ENCODE measurements at regions not wholly inside any gene's neighbourhood (a gene's known extent, or its start where the extent isn't known, plus 50 kb on each side); places are given as distances from the start of the nearest gene placed in this dataset.
"Not testable (repeated sequence)": the region's sequence is repeated elsewhere in the genome, so short reads cannot be mapped to it uniquely, and the experiment has no call there.

DNA sequence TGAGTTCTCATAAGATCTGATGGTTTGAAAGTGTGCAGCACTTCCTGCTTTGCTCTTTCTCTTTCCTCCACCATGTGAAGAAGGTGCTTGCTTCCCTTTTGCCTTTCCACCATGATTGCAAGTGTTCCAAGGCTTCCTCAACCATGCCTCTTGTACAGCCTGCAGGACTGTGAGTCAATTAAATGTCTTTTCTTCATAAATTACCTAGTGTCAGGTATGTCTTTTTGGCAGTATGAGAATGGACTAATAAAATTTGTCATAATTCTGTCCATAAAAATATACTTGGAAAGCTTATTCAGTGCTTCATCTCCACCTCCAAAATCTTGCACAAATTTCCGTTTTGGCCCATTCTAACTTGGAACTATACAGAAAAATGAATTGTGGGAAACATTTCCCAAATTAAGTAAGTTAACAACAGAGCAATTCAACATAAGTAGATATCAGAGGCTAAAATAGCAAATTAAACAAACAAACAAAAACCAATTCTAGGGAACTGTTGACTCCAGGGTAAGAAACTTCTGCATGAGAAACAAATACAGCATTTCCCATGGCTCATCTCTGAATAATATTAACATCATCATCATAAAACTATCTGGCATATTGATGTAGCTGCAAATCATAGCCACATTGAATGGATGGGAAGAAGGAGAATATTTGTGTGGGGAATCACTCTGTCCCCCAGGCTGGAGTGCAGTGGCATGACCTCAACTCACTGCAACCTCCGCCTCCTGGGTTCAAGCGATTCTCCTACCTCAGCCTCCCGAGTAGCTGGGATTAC, 459.5 kb upstream of the FAR2 start:
- DNase-seq (ENCODE audit: insufficient read length, low spot score), result no peak
- no peak for FAIRE-seq

DNA sequence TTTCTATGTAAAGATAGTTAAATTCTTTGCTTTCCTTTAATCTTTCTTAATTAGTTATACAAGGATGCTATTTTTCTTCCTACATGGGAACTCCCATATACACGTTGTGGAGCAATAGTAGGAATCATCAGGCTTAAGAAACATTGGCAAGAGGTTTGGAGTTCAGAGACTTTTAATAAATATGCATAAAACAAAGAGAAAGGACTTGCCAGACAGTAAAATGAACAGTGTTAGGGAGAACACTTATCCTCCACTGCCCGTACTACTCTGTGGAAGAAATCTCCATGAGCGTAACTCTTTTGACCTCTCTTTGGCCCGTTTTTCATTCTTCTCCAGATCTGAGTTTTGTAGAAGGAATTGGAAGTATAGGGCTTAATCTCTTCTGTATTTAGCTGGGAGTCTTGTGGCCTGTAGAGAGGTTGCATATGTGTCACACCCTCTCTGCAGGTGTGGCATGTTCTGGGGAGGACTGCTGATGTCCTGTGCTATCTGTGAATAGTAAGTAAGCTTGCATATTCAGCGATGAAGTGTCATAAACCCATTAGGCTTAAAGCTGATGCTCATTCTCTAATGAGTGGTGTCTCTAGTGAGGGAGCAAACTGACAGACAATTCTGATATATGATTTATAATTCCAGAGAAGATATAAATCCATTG, 455.4 kb upstream of the FAR2 start:
- FAIRE-seq, result no peak
- DNase-seq (ENCODE audit: insufficient read length, low spot score), result no peak

DNA sequence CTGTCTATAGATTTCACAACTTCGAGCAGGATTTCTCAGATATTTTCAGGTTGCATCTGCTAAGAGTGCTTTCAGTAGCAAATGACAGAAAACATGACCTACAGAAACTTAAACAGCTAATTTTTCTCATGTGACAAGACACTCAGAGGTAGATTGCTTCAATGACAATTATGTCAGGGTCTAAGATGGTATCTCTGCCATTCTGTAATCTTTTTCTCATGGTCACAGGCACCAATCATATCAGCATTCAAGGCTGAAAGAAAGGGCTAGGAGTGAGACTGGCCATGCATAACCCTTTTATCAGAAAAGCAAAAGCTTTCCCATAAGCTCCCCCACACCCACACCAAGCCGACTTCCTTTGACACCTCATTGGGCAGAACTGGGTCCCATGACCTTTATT, 450.5 kb upstream of the FAR2 start:
- no peak for FAIRE-seq

DNA sequence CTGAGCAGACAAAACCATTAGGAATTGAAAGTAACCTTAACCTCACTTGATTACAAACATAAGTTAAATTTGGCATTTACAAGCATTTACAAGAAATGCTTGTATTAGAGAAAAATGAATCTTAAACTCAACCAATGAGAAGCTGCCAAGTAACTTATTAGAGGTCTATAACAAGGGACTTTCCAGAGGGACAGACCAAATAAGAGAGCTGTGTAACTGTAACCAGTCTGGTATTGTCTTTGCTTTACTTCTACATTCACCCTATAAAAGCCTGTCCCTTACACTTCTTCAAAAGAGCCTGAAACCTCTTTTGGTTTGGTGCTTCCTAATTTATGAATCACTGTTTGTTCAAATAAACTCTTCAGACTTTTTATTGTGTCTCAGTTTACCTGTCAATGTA, 450.0 kb upstream of the FAR2 start:
- FAIRE-seq, result no peak
- DNase-seq (ENCODE audit: insufficient read length, low spot score), result no peak

More for the DNA sequence above, 450.5 kb upstream of the FAR2 start:
- DNase-seq (ENCODE audit: insufficient read length, low spot score), result no peak

DNA sequence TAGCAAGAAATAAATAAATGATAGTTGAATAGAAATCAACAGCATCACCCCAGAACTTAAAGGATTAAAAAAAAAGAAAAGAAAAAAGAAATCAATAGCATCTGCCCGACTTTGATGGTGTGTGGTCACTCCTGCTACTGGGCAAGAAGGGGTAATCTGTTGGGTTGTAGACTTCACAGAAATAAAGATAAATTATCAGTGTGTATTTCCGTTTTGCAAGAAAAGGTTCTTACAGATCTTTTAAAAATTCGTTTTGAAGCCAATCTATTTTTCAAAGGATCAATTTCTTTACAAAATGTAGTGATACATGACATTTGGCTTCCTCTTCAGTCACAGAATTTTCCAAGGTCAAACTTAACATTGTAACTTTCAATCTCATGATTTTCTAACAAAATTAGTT, 448.9 kb upstream of the FAR2 start:
- DNase-seq (ENCODE audit: insufficient read length, low spot score) (no peak), FAIRE-seq (no peak)

DNA sequence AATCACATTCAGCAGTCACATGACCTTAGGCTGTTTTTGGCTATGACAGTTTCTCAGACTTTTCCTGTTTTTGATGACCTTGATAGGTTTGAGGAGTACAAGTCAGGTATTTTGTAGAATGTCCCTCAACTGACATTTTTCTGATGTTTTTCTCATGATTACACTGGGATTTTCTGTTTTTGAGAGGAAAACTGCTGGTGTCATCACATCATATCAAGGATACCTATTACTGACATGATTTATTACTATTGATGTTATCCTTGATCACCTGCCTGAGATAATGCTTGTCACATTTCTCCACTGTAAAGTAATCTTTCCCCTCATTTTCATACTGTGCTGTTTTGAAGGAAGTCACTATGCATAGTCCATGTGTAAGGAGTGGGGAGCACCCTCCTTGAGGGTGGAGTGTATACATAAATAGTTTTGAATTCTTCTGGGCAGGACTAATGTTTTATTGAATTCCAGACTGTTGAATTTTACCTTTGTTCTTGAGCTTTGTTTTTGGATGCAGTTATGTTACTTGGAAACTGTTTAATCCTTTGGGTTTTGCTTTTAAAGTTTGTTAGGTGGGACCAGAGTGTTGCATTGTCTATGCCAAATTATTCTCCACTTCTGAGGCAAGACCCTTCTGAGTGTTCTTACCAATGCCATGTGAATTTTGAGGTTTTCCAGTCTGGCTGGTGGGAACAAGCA, 444.5 kb upstream of the FAR2 start:
- FAIRE-seq (no peak), DNase-seq (ENCODE audit: insufficient read length, low spot score) (no peak)

DNA sequence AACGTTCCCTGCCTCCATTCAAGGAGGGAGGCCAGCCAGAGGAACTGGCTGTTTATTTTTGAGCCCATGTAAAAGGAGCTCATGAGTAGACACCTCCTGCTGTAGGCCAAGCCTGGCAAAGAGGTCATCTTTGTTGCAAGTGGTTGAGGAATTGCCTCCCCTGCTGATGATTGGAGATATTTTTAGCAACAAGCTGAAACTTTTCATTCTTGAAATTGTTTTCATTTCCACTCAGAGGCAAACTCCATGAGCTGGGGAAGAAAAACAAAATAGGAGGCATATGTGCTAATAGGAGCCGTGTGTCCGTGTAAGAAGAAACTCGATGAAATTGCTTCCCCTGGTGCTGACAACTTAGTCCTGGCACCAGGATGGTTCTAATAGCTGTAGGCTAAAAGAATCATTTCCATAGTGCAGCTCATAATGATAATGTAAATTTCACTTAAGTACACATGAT, 440.1 kb upstream of the FAR2 start:
- no peak for DNase-seq (ENCODE audit: insufficient read length, low spot score)
- FAIRE-seq, result no peak

DNA sequence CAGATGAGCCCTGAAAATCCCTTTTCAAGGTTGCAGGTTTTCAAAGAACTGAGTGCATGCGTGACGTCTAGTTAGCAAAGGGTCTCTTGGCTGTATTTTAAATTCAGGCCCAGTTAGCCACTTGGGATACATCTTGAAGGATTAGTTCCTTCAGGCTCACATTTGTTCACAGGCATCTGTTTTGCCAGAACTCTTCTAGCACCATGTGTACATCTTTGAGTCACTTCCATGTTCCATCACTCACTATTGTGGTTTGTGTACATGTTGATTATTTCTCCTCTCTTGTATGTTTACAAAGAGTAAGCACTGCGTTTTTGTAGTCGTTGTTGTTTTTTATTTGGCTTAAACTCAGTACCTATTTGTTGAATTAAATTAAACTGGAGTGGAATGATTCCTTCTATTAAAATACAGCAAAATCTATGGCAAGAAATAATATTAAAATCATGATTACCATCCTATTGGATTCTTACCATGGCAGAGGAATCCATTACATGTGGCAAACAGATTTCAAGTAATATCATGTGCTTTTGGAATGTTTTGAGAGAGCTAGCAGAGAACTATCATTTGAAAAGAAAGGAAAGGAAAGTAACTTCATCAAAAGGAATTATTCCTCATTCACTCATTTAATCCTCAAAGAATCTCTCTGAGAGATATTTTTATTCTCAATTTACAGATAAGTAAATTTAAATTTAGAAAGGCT, 438.9 kb upstream of the FAR2 start:
- FAIRE-seq, result no peak

DNA sequence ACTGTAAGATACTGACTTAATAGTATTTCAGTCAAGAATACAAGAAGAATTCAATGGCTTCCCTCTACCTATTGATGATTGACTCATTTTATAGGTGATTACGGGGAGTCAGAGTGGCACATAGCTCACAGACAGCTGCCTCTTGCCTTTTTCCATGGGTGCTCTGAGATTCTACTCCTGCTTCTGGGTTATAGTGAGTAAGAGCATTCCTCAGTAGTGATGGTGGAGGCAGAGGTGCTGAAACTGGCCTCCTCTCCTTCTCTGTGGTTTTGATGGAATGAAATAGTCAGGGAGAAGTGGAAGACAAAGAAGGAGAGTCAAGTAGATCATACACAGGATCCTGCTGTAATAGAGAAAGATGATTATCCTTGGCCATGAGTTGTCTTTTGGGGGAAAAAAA, 438.2 kb upstream of the FAR2 start:
- FAIRE-seq (no peak), DNase-seq (ENCODE audit: insufficient read length, low spot score) (no peak)

More for the DNA sequence above, 438.9 kb upstream of the FAR2 start:
- DNase-seq (ENCODE audit: insufficient read length, low spot score), result no peak

DNA sequence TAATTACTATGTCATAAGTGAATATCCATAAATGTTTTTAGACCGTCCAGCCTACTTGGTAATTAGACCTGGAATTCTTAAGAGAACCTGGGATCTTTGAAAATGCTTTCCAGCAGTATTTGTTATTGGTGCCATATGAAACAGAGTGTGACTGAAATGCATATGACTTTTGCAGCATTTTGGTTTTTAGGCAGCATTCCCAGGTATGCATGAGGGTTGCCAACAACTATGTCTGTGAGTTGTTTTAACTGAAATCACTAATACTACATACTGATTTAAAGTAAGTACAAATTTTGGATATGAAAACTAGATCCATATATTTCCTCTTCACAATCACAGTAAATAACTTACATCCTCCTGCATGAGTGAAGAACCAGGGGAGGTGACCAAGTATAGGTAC, 437.7 kb upstream of the FAR2 start:
- DNase-seq (ENCODE audit: insufficient read length, low spot score), result no peak
- FAIRE-seq, result no peak

DNA sequence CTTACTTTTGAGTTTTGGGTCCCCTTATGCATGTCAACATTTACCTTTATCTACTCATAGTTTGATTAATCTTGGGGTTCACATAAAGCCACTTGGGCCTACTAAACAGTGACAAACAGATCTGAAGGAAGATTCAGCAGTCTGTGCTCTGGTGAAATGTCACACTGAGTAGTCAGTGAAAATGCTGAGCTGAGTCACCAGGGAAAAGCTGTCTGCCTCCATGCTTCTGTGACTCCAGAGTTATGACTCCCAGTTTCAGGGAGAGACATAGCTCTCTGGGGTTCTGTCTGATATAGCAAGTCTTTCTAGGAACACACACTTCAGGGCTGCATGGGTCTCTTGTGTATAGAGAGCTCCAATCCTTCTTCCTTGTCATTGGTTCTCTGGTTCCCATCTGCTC, 406.3 kb upstream of the FAR2 start:
- DNase-seq (ENCODE audit: insufficient read length, low spot score) (no peak), FAIRE-seq (no peak)

DNA sequence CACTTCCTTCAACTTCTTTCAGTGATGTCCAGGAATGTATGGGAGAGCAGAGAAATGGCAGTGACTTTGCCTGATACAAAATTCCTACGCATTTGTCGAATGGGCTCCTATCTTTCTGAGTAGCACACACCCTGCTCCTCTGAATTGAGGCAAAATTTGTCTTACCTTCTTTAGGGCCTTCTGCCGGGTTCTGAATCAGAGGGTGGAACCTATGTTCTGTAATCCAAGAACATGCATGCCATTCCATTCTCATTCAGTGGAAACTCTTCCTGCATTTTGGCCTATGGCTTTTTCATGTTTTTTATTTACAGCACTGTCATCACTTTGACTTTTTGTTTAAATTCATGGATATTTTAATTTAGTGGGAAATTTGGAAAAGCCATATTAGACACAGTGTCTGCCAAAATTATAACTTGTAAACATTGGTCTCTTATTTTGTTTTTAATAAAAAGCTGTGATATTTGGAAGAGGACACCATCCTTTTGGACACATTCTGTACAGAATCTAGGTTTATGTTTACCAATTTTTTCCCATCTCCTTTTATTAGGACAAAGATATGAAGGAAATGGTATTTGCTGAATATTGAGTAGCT, 402.2 kb upstream of the FAR2 start:
- FAIRE-seq, result no peak
- DNase-seq (ENCODE audit: insufficient read length, low spot score), result no peak

DNA sequence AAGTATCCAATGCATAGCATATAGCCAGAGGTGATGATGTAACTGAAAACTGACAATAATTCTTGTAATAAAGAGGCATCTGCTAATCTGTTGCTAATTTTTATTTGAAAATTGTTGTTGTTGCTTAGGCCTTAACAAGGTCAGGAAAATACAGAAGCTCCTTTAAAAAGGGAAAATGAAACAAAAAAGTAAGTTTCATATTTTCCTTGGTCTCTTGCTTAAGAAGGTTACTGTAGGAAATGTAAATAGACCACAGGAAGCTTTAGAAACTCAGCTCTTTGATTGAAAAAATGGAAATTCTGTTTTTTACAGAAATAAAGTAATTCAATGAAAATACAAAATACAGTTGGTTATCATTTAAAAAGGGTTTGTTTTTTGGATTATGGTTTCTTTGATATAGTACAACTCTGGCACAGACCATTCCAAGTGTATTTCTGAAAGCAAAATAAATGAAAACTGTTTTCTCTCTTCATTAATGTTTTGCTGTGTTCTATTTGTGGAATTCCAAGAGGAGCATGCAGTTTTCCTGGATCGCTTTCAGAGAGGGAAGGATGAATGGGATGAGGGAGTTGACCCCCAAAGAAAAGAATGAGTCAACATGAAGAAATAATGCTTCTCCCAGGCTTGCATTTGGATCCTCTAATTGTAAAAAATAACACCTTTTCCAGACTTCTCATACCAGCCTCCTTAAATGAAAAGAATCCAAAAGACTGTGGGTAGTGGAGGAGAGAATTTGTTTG, 398.0 kb upstream of the FAR2 start:
- FAIRE-seq (no peak), DNase-seq (ENCODE audit: insufficient read length, low spot score) (no peak)

DNA sequence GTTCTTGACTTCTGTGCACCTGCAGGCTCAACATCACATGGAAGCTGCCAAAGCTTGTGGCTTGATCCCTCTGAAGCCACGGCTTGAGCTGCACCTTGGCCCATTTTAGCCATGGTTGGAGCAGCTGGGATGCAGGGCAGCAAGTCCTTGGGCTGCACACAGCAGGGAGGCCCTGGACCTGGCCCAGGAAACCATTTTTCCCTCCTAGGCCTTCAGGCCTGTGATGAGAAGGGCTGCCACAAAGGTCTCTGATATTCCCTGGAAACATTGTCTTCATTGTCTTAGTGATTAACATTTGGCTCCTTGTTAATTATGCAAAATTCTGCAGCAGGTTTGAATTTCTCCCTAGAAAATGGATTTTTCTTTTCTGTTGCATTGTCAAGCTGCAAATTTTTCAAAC, 394.1 kb upstream of the FAR2 start:
- no peak for FAIRE-seq
- DNase-seq (ENCODE audit: insufficient read length, low spot score), result no peak

DNA sequence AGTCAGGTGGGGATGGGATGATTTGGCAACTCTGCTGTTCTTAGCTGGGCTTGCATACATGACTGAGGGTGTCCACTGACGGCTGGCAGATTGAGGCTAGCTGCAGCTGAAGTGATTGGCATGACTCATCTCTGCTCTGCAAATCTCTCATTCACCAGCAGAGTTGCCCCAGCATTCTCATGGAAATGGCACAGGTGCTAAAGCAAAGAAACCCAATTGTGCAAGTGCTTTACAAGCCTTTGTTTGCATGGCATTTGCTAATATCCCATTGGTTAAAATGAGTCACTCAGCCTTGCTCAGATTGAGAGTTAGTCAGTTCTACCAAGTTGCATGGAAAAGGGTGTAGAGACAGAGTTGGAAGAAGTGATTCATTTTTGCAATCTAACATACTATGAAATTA, 389.7 kb upstream of the FAR2 start:
- FAIRE-seq, result no peak
- no peak for DNase-seq (ENCODE audit: insufficient read length, low spot score)

DNA sequence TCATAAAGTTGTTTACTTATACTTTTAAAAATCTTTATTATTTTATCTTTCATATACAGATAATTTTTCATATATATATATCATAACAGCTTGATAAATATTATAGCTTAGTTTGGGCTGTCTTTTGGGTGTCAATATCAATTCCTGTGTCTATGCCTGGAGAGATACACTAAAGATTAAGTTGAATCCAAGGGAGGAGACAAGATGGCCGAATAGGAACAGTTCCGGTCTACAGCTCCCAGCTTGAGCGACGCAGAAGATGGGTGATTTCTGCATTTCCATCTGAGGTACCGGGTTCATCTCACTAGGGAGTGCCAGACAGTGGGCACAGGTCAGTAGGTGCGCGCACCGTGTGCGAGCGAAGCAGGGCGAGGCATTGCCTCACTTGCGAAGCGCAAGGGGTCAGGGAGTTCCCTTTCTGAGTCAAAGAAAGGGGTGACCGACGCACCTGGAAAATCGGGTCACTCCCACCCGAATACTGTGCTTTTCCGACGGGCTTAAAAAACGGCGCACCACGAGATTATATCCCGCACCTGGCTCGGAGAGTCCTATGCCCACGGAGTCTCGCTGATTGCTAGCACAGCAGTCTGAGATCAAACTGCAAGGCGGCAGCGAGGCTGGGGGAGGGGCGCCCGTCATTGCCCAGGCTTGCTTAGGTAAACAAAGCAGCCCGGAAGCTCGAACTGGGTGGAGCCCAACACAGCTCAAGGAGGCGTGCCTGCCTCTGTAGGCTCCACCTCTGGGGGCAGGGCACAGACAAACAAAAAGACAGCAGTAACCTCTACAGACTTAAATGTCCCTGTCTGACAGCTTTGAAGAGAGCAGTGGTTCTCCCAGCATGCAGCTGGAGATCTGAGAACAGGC, 388.8 kb upstream of the FAR2 start:
- not testable (repeated sequence) for DNase-seq (ENCODE audit: insufficient read length, low spot score); FAIRE-seq

DNA sequence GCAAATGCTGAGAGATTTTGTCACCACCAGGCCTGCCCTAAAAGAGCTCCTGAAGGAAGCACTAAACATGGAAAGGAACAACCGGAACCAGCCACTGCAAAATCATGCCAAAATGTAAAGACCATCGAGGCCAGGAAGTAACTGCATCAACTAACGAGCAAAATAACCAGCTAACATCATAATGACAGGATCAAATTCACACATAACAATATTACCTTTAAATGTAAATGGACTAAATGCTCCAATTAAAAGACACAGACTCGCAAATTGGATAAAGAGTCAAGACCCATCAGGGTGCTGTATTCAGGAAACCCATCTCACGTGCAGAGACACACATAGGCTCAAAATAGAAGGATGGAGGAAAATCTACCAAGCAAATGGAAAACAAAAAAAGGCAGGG, 387.2 kb upstream of the FAR2 start:
- not testable (repeated sequence) for DNase-seq (ENCODE audit: insufficient read length, low spot score); FAIRE-seq

DNA sequence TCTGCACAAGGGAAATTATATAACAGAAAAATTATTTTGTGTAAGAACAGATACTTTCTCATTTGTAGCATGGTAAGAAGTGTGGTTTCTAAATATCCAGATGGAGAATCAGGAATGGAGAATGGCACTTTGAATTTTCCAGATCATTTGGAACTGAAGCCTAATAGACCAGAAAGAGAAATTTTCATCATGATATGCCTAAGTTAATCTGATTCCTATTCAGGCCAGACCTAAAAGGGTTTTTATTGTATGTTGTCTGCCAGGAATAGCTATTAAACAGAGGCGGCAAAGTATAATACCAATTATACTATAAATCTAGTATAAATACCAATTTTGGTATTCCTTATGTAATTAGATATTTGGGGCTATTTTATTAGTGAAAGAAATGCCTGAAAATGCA, 382.7 kb upstream of the FAR2 start:
- DNase-seq (ENCODE audit: insufficient read length, low spot score) (no peak), FAIRE-seq (no peak)

DNA sequence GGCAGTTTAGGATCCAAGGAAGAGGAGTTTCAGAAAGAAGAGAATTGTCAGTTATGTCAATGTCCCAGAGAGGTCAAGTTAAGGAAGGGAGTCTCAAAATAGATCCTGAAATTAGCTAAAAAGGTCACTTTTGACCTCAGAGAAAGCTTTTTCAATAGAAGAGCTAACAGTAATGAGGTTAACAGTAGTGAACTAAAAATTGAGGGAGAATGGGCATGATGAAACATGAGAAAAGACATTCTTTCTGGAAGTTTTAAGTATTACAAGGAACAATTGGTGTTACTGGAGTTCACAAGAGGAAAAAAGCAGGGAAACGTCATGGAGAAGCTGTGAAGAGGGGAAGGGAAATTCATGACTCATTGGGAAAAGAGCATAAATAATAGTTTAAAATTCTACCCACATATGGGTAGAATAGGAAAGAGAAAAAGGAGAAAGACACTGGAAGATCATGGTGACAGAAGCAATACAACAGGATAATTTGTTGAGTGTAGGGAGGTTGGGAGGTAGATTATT, 381.2 kb upstream of the FAR2 start:
- no peak for DNase-seq (ENCODE audit: insufficient read length, low spot score)
- FAIRE-seq, result no peak
